ENCODE measurements at regions not wholly inside any gene's neighbourhood (a gene's known extent, or its start where the extent isn't known, plus 50 kb on each side); places are given as distances from the start of the nearest gene placed in this dataset.

DNA sequence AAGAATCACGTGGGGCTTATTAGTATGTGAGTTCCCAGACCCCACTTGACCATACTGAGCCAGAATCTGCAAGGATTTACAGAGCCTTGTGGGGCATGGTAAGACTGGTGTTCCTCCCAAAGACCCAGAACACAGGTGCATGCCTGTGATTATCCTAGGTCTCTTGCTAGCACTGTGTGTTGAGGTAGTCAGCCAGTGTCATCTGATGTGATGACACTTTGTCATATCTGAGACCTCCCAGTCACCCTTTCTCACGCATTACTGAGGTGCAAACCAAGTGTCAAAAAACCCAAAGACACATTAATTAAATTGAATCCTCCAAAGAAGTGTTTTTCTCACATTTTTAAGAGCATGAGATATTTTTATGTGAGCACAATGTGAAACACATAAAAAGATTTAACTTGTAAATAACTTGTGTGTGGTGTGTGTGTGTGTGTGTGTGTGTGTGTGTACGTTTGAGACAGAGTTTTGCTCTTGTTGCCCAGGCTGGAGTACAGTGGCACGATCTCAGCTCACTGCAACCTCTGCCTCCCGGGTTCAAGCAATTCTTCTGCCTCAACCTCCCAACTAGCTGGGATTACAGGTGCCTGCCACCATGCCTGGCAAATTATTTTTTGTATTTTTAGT is 162.0 kb upstream of the PRPS1L1 start:
- TF ChIP-seq EZH2phosphoT487 (IDR thresholded peaks at IDR 0.05; ENCODE audit: borderline replicate concordance) = no peak
- TF ChIP-seq, protein P1, sequence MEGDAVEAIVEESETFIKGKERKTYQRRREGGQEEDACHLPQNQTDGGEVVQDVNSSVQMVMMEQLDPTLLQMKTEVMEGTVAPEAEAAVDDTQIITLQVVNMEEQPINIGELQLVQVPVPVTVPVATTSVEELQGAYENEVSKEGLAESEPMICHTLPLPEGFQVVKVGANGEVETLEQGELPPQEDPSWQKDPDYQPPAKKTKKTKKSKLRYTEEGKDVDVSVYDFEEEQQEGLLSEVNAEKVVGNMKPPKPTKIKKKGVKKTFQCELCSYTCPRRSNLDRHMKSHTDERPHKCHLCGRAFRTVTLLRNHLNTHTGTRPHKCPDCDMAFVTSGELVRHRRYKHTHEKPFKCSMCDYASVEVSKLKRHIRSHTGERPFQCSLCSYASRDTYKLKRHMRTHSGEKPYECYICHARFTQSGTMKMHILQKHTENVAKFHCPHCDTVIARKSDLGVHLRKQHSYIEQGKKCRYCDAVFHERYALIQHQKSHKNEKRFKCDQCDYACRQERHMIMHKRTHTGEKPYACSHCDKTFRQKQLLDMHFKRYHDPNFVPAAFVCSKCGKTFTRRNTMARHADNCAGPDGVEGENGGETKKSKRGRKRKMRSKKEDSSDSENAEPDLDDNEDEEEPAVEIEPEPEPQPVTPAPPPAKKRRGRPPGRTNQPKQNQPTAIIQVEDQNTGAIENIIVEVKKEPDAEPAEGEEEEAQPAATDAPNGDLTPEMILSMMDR (conservative IDR thresholded peaks at IDR 0.05; ENCODE audit: low read length) = no peak
- Histone ChIP-seq H4K20me1 (ENCODE audit: insufficient read depth, low read length, poor library complexity, severe bottlenecking) (no peaks in the 10 kb centered on the region), H3K36me3 (ENCODE audit: insufficient read depth, low read length) (no peaks in the 10 kb centered on the region), H3K4me1 (ENCODE audit: insufficient read depth, low read length, poor library complexity, severe bottlenecking) (peaks cover 4% of the 10 kb centered on the region), H3K9ac (ENCODE audit: low read depth, low read length, poor library complexity, severe bottlenecking) (no peak overlapping the region), H3F3A (ENCODE audit: low read depth) (no peaks in the 10 kb centered on the region), H2AFZ (ENCODE audit: low read length) (no peak overlapping the region), H3K4me2 (ENCODE audit: low read depth, low read length, poor library complexity, severe bottlenecking) (no peak overlapping the region), H3K9me3 (ENCODE audit: insufficient read depth, low read depth, low read length) (no peaks in the 10 kb centered on the region), H3K9me2 (replicated peaks; ENCODE audit: low read depth, low read length) (no peaks in the 10 kb centered on the region), H3K27me3 (ENCODE audit: insufficient read depth, low read length, poor library complexity, severe bottlenecking) (no peaks in the 10 kb centered on the region), H3K79me2 (ENCODE audit: insufficient read depth, low read length) (no peaks in the 10 kb centered on the region), H3K4me3 (ENCODE audit: low read length, poor library complexity, severe bottlenecking) (no peak overlapping the region)

DNA sequence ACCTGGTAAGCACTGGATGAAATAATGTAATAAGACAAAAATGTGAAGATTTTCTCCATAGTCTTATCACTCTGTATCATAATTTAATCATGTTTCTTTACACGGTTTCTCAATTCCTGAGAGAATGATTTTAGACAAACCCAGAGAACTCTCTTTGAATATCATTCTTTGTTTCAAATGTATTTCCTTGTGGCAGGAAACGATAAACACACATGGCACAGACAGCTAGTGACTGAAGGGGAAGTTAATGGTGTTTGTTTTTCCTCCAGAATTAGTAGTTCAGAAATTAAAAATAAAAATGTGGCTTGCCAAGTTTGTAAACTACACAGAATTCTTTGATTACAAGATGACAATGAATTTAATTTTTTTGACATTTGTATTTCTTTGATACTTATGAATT is 163.7 kb upstream of the PRPS1L1 start:
- no peak overlapping the region for H3K9ac ChIP-seq (ENCODE audit: low read depth, low read length, poor library complexity, severe bottlenecking)
- peak overlapping the region; percentile 10 for H3K4me2 ChIP-seq (ENCODE audit: low read depth, low read length, poor library complexity, severe bottlenecking)
- no peaks in the 10 kb centered on the region for H3K27me3 ChIP-seq (ENCODE audit: insufficient read depth, low read length, poor library complexity, severe bottlenecking)
- H3K4me1 ChIP-seq (ENCODE audit: insufficient read depth, low read length, poor library complexity, severe bottlenecking) = peaks cover 4% of the 10 kb centered on the region
- no peaks in the 10 kb centered on the region for H4K20me1 ChIP-seq (ENCODE audit: insufficient read depth, low read length, poor library complexity, severe bottlenecking)
- H2AFZ ChIP-seq (ENCODE audit: low read length) = no peak overlapping the region
- H3K9me3 ChIP-seq (ENCODE audit: insufficient read depth, low read depth, low read length) = no peaks in the 10 kb centered on the region
- TF ChIP-seq, protein P1 (conservative IDR thresholded peaks at IDR 0.05; ENCODE audit: low read length) = no peak
- no peak for TF ChIP-seq EZH2phosphoT487 (IDR thresholded peaks at IDR 0.05; ENCODE audit: borderline replicate concordance)
- H3K9me2 ChIP-seq (replicated peaks; ENCODE audit: low read depth, low read length) = no peaks in the 10 kb centered on the region
- H3K4me3 ChIP-seq (ENCODE audit: low read length, poor library complexity, severe bottlenecking) = no peak overlapping the region
- no peaks in the 10 kb centered on the region for H3K79me2 ChIP-seq (ENCODE audit: insufficient read depth, low read length)
- H3F3A ChIP-seq (ENCODE audit: low read depth) = no peaks in the 10 kb centered on the region
- no peaks in the 10 kb centered on the region for H3K36me3 ChIP-seq (ENCODE audit: insufficient read depth, low read length)

DNA sequence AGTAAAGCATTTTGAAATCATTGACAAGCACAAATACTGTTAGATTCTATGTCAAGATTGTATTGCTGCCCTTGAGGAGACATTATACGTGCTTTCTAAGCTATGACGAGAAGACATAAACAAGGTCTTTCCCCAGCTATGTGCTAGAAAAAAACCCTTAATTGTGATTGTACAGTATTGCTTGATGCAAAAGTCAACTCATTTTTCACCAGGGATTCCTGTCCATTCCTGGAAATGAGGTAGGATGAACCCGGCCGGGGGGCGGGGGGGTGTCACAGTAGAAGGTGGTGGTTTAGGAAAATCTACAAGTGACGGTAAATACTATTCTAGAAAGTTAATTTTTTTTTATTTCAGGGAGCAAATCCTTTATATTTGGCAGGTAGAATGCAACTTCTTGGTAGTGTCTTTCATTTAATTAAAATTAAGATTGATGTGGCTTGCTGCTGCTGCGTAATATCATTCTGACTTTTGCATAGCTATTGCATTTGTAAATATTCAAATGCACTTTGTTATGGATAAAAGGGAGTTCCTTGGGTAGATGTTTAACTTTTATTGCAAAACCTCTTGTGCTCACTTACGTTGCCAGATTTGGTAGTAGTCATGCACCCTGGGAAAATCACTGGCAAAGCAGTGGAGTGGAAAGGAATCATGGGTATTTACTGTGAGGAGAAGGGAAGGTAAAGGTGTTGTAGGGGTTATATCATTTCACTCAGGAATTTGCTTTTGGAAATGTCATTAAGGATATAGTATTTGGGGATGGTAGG is 164.4 kb upstream of the PRPS1L1 start:
- Histone ChIP-seq H3F3A (ENCODE audit: low read depth) (no peaks in the 10 kb centered on the region), H3K36me3 (ENCODE audit: insufficient read depth, low read length) (no peaks in the 10 kb centered on the region), H3K9me2 (replicated peaks; ENCODE audit: low read depth, low read length) (no peaks in the 10 kb centered on the region), H3K79me2 (ENCODE audit: insufficient read depth, low read length) (no peaks in the 10 kb centered on the region), H3K27me3 (ENCODE audit: insufficient read depth, low read length, poor library complexity, severe bottlenecking) (no peaks in the 10 kb centered on the region), H3K4me3 (ENCODE audit: low read length, poor library complexity, severe bottlenecking) (no peak overlapping the region), H3K9me3 (ENCODE audit: insufficient read depth, low read depth, low read length) (no peaks in the 10 kb centered on the region), H4K20me1 (ENCODE audit: insufficient read depth, low read length, poor library complexity, severe bottlenecking) (no peaks in the 10 kb centered on the region), H3K4me2 (ENCODE audit: low read depth, low read length, poor library complexity, severe bottlenecking) (no peak overlapping the region), H2AFZ (ENCODE audit: low read length) (no peak overlapping the region), H3K9ac (ENCODE audit: low read depth, low read length, poor library complexity, severe bottlenecking) (no peak overlapping the region), H3K4me1 (ENCODE audit: insufficient read depth, low read length, poor library complexity, severe bottlenecking) (peaks cover 4% of the 10 kb centered on the region)
- TF ChIP-seq, protein P1 (conservative IDR thresholded peaks at IDR 0.05; ENCODE audit: low read length) = no peak
- TF ChIP-seq EZH2phosphoT487 (IDR thresholded peaks at IDR 0.05; ENCODE audit: borderline replicate concordance) = no peak
